IMR-90 (cell line): ENCODE measurements at regions not wholly inside any gene's neighbourhood (a gene's known extent, or its start where the extent isn't known, plus 50 kb on each side); places are given as distances from the start of the nearest gene placed in this dataset.

ENCODE experiments used
- ATAC-seq: fragments of 200-7000 bp; cut with Tn5 transposase; 2 replicates; pipeline ENCODE4 v1.9.1; 2020; ENCODE audit warnings: low read depth, mild to moderate bottlenecking, moderate library complexity
- BruUV-seq: library from RNA; stranded (reverse); fragments of 400-500 nt; replicated peaks from 2 replicates; lab custom pipeline; 2021; lab: Mats Ljungman, UMichigan
- CTCF ChIA-PET: fragments of 300-600 bp; formaldehyde crosslinking; extraction: SDS; loops from one replicate; lab custom pipeline; 2021; ENCODE audit warnings: antibody characterized with exemption; lab: Yijun Ruan, JAX
- POLR2A ChIA-PET: fragments of 300-600 bp; sonication (Branson Sonifier 250); formaldehyde crosslinking; loops from one replicate; lab custom pipeline; 2022; ENCODE audit warnings: antibody characterized with exemption; ENCODE audit not compliant: unreplicated experiment; lab: Charles Lee
- DNase-seq: peaks from one replicate; pipeline ENCODE4 v3.0.0; 2013
- H2AFZ ChIP-seq: replicated peaks from 2 replicates; pipeline ENCODE3; 2013; ENCODE audit warnings: low read length, mild to moderate bottlenecking; ENCODE audit not compliant: poor library complexity
- H2AK5ac ChIP-seq: 2 replicates; pipeline ENCODE4 v1.6.1; 2013; ENCODE audit warnings: low read depth, low read length, inconsistent platforms
- H2AK9ac ChIP-seq: replicated peaks from 2 replicates; pipeline ENCODE3; 2013; ENCODE audit warnings: mild to moderate bottlenecking, low read depth, low read length, moderate library complexity; ENCODE audit not compliant: poor library complexity
- H2BK120ac ChIP-seq: 2 replicates; pipeline ENCODE4 v1.6.1; 2013; ENCODE audit warnings: low read depth, low read length, inconsistent platforms
- H2BK15ac ChIP-seq: 3 replicates; pipeline ENCODE4 v1.6.1; 2013; ENCODE audit warnings: low read depth, low read length, inconsistent platforms
- H2BK20ac ChIP-seq: 2 replicates; pipeline ENCODE4 v1.6.1; 2013; ENCODE audit warnings: low read depth, mild to moderate bottlenecking, inconsistent platforms, low read length, moderate library complexity
- H2BK5ac ChIP-seq: 2 replicates; pipeline ENCODE4 v1.6.1; 2013; ENCODE audit warnings: mild to moderate bottlenecking, low read depth, low read length, inconsistent platforms; ENCODE audit not compliant: poor library complexity, severe bottlenecking
- H3K14ac ChIP-seq: replicated peaks from 2 replicates; pipeline ENCODE4 v1.6.1; 2013; ENCODE audit warnings: low read depth, low read length, inconsistent platforms
- H3K18ac ChIP-seq: 2 replicates; pipeline ENCODE4 v1.6.1; 2013; ENCODE audit warnings: low read depth, low read length, control low read depth
- H3K23ac ChIP-seq: 2 replicates; pipeline ENCODE4 v1.6.1; 2013; ENCODE audit warnings: low read depth, low read length, inconsistent platforms
- H3K27ac ChIP-seq: 2 replicates; pipeline ENCODE4 v1.5.1; 2013; ENCODE audit warnings: mild to moderate bottlenecking, control low read depth, low read length; ENCODE audit not compliant: insufficient read depth
- H3K27me3 ChIP-seq: 2 replicates; pipeline ENCODE4 v1.6.1; 2013; ENCODE audit warnings: low read length; ENCODE audit not compliant: control insufficient read depth, insufficient read depth
- H3K36me3 ChIP-seq: 2 replicates; pipeline ENCODE4 v1.6.1; 2013; ENCODE audit warnings: low read length, mixed read lengths; ENCODE audit not compliant: control insufficient read depth, insufficient read depth
- H3K4ac ChIP-seq: 2 replicates; pipeline ENCODE4 v1.6.1; 2013; ENCODE audit warnings: low read depth, low read length, inconsistent platforms
- H3K4me1 ChIP-seq: 2 replicates; pipeline ENCODE4 v1.6.1; 2013; ENCODE audit warnings: low read length, mixed read lengths; ENCODE audit not compliant: control insufficient read depth, insufficient read depth
- H3K4me2 ChIP-seq: 2 replicates; pipeline ENCODE4 v1.6.1; 2013; ENCODE audit warnings: low read depth, mild to moderate bottlenecking, control low read depth, low read length, moderate library complexity
- H3K4me3 ChIP-seq: 2 replicates; pipeline ENCODE4 v1.5.1; 2013; ENCODE audit warnings: low read depth, mild to moderate bottlenecking, control low read depth, low read length, moderate library complexity; ENCODE audit not compliant: insufficient read depth
- H3K56ac ChIP-seq: 2 replicates; pipeline ENCODE4 v1.6.1; 2013; ENCODE audit warnings: low read length, inconsistent platforms; ENCODE audit not compliant: insufficient read depth; ENCODE audit errors: extremely low read depth
- H3K79me1 ChIP-seq, 2 experiments: 2 replicates each; pipeline ENCODE4 v1.6.1; 2013; ENCODE audit warnings: low read length in 2 of 2, inconsistent platforms in 1 of 2, low read depth in 1 of 2
- H3K9ac ChIP-seq: 2 replicates; pipeline ENCODE4 v1.6.1; 2013; ENCODE audit warnings: low read depth, low read length, control low read depth
- H3K9me1 ChIP-seq: 2 replicates; pipeline ENCODE4 v1.6.1; 2013; ENCODE audit warnings: low read length, inconsistent platforms; ENCODE audit not compliant: insufficient read depth
- H3K9me3 ChIP-seq: 2 replicates; pipeline ENCODE4 v1.6.1; 2013; ENCODE audit warnings: low read length; ENCODE audit not compliant: control insufficient read depth, insufficient read depth
- H4K20me1 ChIP-seq: 2 replicates; pipeline ENCODE4 v1.6.1; 2013; ENCODE audit warnings: low read length, inconsistent platforms; ENCODE audit not compliant: insufficient read depth
- H4K5ac ChIP-seq: 2 replicates; pipeline ENCODE4 v1.6.1; 2013; ENCODE audit warnings: mild to moderate bottlenecking, low read depth, low read length, control low read depth
- H4K8ac ChIP-seq, 2 experiments: 2 replicates each; pipeline ENCODE4 v1.6.1; 2013; ENCODE audit warnings: low read depth in 2 of 2, low read length in 2 of 2, control low read depth in 1 of 2, inconsistent platforms in 1 of 2
- H4K91ac ChIP-seq: 2 replicates; pipeline ENCODE4 v1.6.1; 2013; ENCODE audit warnings: low read depth, low read length, inconsistent platforms; ENCODE audit not compliant: insufficient read depth
- FOS ChIP-seq: fragments of 150-350 bp; IDR thresholded peaks from 2 replicates; pipeline ENCODE4 v1.6.1; 2016; ENCODE audit warnings: low read depth, low read length
- dilution Hi-C: fragments of 300-500 bp; cut with HindIII; formaldehyde crosslinking; loops from one replicate; pipeline ENCODE4 v1.14.3; 2018; ENCODE audit warnings: low sequenced_read_pairs; ENCODE audit not compliant: unreplicated experiment
- in situ Hi-C: fragments of 300-500 bp; cut with MboI; formaldehyde crosslinking; loops from 3 replicates; pipeline ENCODE4 v1.14.3; 2019; ENCODE audit warnings: low sequenced_read_pairs, inconsistent platforms, mixed read lengths
- intact Hi-C: fragments of 100-400 bp; cut with micrococcal nuclease; formaldehyde crosslinking; loops from 2 replicates; pipeline ENCODE4 v1.10.0; 2022
- TF ChIP-seq, protein P1 (sequence below): fragments of 150-350 bp; IDR thresholded peaks from 2 replicates; pipeline ENCODE4 v1.6.1; 2017; ENCODE audit warnings: mild to moderate bottlenecking, antibody characterized with exemption, low read length, low read depth

DNA sequence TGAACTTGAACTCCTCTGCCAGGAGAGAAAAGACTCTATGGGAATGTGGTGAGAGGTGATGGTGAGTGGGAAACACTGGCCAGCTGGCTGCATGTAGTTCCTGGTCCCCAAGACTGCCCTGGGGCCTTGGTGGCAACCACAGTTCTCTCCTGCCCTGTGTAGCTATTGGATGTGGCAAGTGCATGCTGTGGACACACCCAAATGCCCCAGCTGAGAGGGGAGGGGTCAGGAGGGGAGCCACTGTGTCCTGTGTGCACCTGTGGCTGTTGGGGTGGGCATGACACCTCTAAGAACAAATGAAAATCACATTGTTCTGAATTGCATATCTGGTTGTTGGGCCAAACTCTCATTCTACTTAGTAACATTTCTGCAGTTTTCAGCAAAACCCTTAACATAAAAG is 409.6 kb downstream of the NSUN3 start:
- dilution Hi-C loops (no loop called here), in situ Hi-C loops (no loop called here), intact Hi-C loops (no loop called here)
- Histone ChIP-seq H4K8ac (no peak overlapping the region), H3K9ac (no peak overlapping the region), H4K5ac (no peak overlapping the region), H3K4me1 (no peaks in the 10 kb centered on the region), H3K4me2 (no peak overlapping the region), H3K56ac (no peak overlapping the region), H4K20me1 (no peaks in the 10 kb centered on the region), H3K27ac (no peak overlapping the region), H4K91ac (no peak overlapping the region), H2AK9ac (no peak overlapping the region), H2AFZ (no peak overlapping the region), H3K14ac (no peak overlapping the region), H3K4ac (no peak overlapping the region), H3K9me1 (no peaks in the 10 kb centered on the region), H3K27me3 (no peaks in the 10 kb centered on the region), H3K79me1 (no peaks in the 10 kb centered on the region), H3K4me3 (no peak overlapping the region), H3K23ac (no peak overlapping the region), H2BK120ac (no peak overlapping the region), H3K18ac (no peak overlapping the region), H2BK5ac (no peak overlapping the region), H2BK15ac (no peak overlapping the region), H3K9me3 (0 out of 2 replicates have a peak, but pooled peaks cover 3% of the 10 kb centered on the region), H2AK5ac (no peak overlapping the region), H2BK20ac (no peak overlapping the region), H3K36me3 (no peaks in the 10 kb centered on the region)
- no peak for TF ChIP-seq FOS
- TF ChIP-seq, protein P1, sequence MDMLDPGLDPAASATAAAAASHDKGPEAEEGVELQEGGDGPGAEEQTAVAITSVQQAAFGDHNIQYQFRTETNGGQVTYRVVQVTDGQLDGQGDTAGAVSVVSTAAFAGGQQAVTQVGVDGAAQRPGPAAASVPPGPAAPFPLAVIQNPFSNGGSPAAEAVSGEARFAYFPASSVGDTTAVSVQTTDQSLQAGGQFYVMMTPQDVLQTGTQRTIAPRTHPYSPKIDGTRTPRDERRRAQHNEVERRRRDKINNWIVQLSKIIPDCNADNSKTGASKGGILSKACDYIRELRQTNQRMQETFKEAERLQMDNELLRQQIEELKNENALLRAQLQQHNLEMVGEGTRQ: no peak
- ChIA-PET CTCF (no interaction called here), POLR2A (no interaction called here)
- ATAC-seq (no peak), DNase-seq (no peak)
- BruUV-seq: no TSS peak
